GM23248 (cell line): ENCODE measurements at regions not wholly inside any gene's neighbourhood (a gene's known extent, or its start where the extent isn't known, plus 50 kb on each side); places are given as distances from the start of the nearest gene placed in this dataset.

Source experiments
- DNase-seq: peaks from one replicate; pipeline ENCODE4 v3.0.0-alpha.2; 2015
- H2AFZ ChIP-seq: fragments of 200-600 bp; sonication (generic); 2 replicates; pipeline ENCODE4 v1.6.1; 2016; ENCODE audit warnings: antibody characterized with exemption
- H3F3A ChIP-seq: fragments of 200-600 bp; sonication (generic); 2 replicates; pipeline ENCODE4 v1.6.1; 2016; ENCODE audit warnings: mild to moderate bottlenecking, antibody characterized with exemption, mixed run types; ENCODE audit not compliant: insufficient read depth
- H3K27ac ChIP-seq: fragments of 200-600 bp; sonication (generic); 2 replicates; pipeline ENCODE4 v1.5.1; 2016; ENCODE audit warnings: mild to moderate bottlenecking
- H3K27me3 ChIP-seq: fragments of 200-600 bp; sonication (generic); replicated peaks from 2 replicates; pipeline ENCODE4 v1.6.1; 2016; ENCODE audit warnings: mild to moderate bottlenecking; ENCODE audit not compliant: insufficient read depth
- H3K36me3 ChIP-seq: fragments of 200-600 bp; sonication (generic); 2 replicates; pipeline ENCODE4 v1.6.1; 2016; ENCODE audit warnings: low read depth, mild to moderate bottlenecking
- H3K4me1 ChIP-seq: fragments of 200-600 bp; sonication (generic); 2 replicates; pipeline ENCODE4 v1.6.1; 2016; ENCODE audit warnings: mild to moderate bottlenecking; ENCODE audit not compliant: insufficient read depth
- H3K4me2 ChIP-seq: fragments of 200-600 bp; sonication (generic); one replicate; pipeline ENCODE4 v1.6.1; 2016; ENCODE audit warnings: mild to moderate bottlenecking; ENCODE audit not compliant: unreplicated experiment
- H3K4me3 ChIP-seq: fragments of 200-600 bp; sonication (generic); 2 replicates; pipeline ENCODE4 v1.5.1; 2016; ENCODE audit warnings: mild to moderate bottlenecking
- H3K79me2 ChIP-seq: fragments of 200-600 bp; sonication (generic); 2 replicates; pipeline ENCODE4 v1.6.1; 2016; ENCODE audit warnings: mild to moderate bottlenecking; ENCODE audit not compliant: insufficient read depth
- H3K9ac ChIP-seq: fragments of 200-600 bp; sonication (generic); 2 replicates; pipeline ENCODE4 v1.6.1; 2016; ENCODE audit warnings: mild to moderate bottlenecking
- H3K9me2 ChIP-seq: fragments of 200-600 bp; sonication (generic); 2 replicates; pipeline ENCODE4 v1.6.1; 2016; ENCODE audit warnings: mixed run types, mild to moderate bottlenecking, moderate library complexity; ENCODE audit not compliant: insufficient read depth
- H3K9me3 ChIP-seq: fragments of 200-600 bp; sonication (generic); one replicate; pipeline ENCODE4 v1.6.1; 2017; ENCODE audit warnings: low read depth
- H4K20me1 ChIP-seq: fragments of 200-600 bp; sonication (generic); 2 replicates; pipeline ENCODE4 v1.6.0; 2016; ENCODE audit not compliant: insufficient read depth
- EZH2 ChIP-seq: fragments of 200-600 bp; sonication (generic); IDR thresholded peaks from 2 replicates; pipeline ENCODE4 v1.6.1; 2018; ENCODE audit warnings: antibody characterized with exemption, mild to moderate bottlenecking; ENCODE audit not compliant: insufficient read depth, poor library complexity, severe bottlenecking
- EZH2phosphoT487 ChIP-seq: fragments of 200-600 bp; sonication (generic); IDR thresholded peaks from 2 replicates; pipeline ENCODE4 v1.6.1; 2018; ENCODE audit warnings: antibody characterized with exemption, moderate library complexity, mild to moderate bottlenecking, low read depth; ENCODE audit not compliant: insufficient read depth
- WGBS, 2 experiments: methylation state at CpG; one replicate each; pipeline ENCODE4 v1.1.6; 2015 to 2017; ENCODE audit warnings: low lambda C conversion rate in 2 of 2, low coverage in 1 of 2; ENCODE audit errors: missing lambda C conversion rate in 2 of 2; 5-methylcytosine and 5-hydroxymethylcytosine counted together
- in situ Hi-C: fragments of 300-500 bp; cut with MboI; formaldehyde crosslinking; loops from 2 replicates; pipeline ENCODE4 v1.15.0; 2020

DNA sequence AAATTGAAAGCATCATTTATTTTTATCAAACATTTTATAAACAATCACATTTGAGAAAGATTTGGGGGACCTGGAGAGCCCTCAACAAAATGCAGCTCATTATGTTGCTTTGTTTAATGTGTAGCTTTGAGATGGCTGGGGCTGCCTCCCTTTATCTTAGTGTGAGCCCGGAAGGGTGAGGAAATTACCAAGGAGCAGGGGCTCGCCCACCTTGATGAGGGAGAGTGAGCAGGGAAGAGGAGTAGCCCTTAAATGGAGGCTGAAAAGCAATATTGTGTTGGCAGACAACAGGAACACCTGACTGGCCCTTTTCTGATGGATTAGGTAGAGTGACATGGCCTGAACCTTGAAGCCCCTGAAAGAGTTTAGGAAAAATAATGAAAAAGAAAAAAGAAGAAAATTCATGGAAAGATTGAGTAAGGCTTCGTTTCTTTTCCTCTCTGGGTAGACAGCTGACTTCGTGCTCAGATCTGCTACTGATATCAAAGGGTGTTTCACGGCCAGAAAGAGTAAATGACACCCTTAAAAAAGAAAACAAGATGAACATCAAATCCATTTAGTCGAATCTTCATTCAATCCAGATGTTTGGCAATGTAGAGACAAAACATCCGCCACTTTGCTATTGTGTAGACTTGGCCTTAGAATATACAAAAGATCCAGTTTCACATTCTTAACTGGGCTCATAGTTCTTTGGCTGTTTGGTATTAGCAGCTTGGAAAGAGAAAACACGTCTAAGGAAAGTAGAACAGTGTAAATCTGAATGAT lies 206.5 kb upstream of the TCF4 start:
- no peak for TF ChIP-seq EZH2phosphoT487
- no peak for TF ChIP-seq EZH2
- Histone ChIP-seq H3K27me3 (no peaks in the 10 kb centered on the region), H3K9me2 (no peaks in the 10 kb centered on the region), H3K9ac (no peak overlapping the region; the same call in 1 of the 2 replicates), H3K79me2 (no peaks in the 10 kb centered on the region), H2AFZ (peak overlapping the region; percentile 67), H4K20me1 (no peaks in the 10 kb centered on the region), H3K9me3 (no peaks in the 10 kb centered on the region), H3K4me1 (peaks cover 30% of the 10 kb centered on the region), H3K4me2 (peak overlapping the region; percentile 30), H3K4me3 (peak overlapping the region; percentile 33), H3F3A (peaks cover 30% of the 10 kb centered on the region), H3K27ac (no peak overlapping the region), H3K36me3 (no peaks in the 10 kb centered on the region)
- peak; percentile 36 for DNase-seq
- in situ Hi-C loops, result loop anchor here (25.0 kb wide), 1 partner anchor 557 kb away; no protein-coding TSS in a partner anchor
- WGBS, 2 experiments, result 27 to 30% methylated on average over 8 of the region's 8 CpGs

DNA sequence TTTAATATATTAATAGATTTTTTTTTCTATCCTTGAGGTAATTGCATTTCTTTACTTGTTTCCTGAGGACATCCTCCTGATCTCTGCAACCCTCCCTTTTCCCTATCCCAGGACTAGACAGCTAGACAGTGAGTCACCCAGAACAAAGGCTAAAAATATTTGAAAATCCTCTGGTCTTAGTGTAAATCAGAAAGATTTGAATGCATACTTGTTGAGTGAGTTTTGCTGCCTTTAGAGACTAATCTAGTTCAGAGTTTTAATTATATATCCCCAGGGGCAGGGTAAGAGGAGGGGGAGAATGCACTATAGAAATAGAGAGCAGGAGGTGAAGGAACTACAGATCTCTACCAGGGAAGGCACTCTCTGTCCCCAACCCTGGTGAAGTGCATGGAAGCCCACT lies 202.3 kb upstream of the TCF4 start:
- Histone ChIP-seq H3K4me1 (peaks cover 31% of the 10 kb centered on the region), H3K9me3 (no peaks in the 10 kb centered on the region), H3K79me2 (no peaks in the 10 kb centered on the region), H3K4me3 (no peak overlapping the region), H3K27me3 (no peaks in the 10 kb centered on the region), H3K9ac (no peak overlapping the region), H3K36me3 (no peaks in the 10 kb centered on the region), H3K4me2 (peak overlapping the region; percentile 61), H3K9me2 (no peaks in the 10 kb centered on the region), H3K27ac (0 out of 2 replicates have a peak overlapping the region, but pooled peaks have one; percentile 7), H2AFZ (no peak overlapping the region), H4K20me1 (no peaks in the 10 kb centered on the region), H3F3A (peaks cover 30% of the 10 kb centered on the region)
- in situ Hi-C loops, result loop anchor here (25.0 kb wide), 1 partner anchor 553 kb away; no protein-coding TSS in a partner anchor
- DNase-seq, result peak; percentile 89
- TF ChIP-seq EZH2phosphoT487, result no peak
- TF ChIP-seq EZH2, result no peak

DNA sequence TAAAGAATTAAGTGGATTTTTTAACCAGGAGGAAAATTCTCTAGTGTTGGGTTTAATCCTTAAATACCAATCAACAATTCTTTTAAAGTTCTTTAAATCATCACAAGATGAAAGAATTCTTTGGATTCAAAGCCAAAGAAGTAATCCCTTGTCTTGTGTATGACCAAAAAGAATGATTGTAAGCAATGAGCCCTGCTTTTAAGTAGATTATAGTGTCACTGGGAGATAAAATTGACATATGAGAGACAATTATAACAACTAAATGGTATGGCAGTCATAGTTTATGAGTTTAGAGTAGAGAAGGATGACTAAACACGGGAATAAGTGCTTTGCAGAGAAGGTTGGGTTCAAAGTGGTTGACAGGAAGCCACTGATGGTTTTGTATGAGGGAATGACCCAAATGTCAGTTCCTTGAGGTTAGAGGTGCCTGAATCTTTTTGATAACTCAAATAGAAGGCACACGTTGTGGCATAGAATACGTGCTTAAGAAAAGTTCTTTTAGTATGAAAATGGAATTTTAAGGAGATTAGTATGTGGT lies 199.6 kb upstream of the TCF4 start:
- Histone ChIP-seq H2AFZ (no peak overlapping the region), H3K27ac (no peak overlapping the region), H3K27me3 (no peaks in the 10 kb centered on the region), H3K36me3 (no peaks in the 10 kb centered on the region), H3K4me3 (no peak overlapping the region), H3K79me2 (no peaks in the 10 kb centered on the region), H3K9me3 (no peaks in the 10 kb centered on the region), H3F3A (peaks cover 18% of the 10 kb centered on the region), H3K4me2 (no peak overlapping the region), H3K9me2 (no peaks in the 10 kb centered on the region), H4K20me1 (no peaks in the 10 kb centered on the region), H3K4me1 (peaks cover 19% of the 10 kb centered on the region), H3K9ac (no peak overlapping the region)
- TF ChIP-seq EZH2 (no peak), EZH2phosphoT487 (no peak)
- in situ Hi-C loops, result loop anchor here (10.0 to 25.0 kb wide), 2 partner anchors 373 to 550 kb away; no protein-coding TSS in a partner anchor
- 73 to 80% methylated on average over 3 of the region's 3 CpGs for WGBS, 2 experiments
- no peak for DNase-seq

DNA sequence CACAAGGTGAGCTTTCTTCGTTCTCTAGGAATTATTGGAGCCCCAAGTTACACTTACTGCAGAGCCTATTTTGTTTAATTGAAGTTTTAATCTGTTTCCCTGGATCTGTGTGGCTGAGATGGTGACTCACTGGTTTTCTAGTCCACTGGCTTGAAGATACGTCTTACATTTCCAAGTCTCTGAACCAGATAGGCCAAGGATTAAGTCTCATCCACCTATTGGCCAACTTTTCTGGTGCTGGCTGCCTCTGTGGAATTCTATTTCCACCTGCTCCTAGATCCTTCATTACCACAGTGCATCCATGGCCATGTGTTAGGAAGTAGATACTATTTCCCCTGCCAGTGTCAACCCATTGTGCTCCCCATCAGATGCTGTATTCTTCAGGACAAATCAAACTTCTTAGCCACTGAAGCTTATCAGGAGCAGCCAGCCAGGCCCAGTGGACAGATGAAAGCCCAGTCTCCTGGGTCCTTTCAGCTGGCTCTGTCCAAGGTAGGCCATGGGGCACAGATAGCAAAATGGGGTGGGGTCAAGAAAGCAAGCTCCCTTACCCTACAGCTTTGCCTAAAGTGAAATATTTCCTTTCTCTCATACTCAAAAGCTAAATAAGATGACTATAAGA lies 198.8 kb upstream of the TCF4 start:
- in situ Hi-C loops, result loop anchor here (10.0 to 25.0 kb wide), 2 partner anchors 372 to 549 kb away; no protein-coding TSS in a partner anchor
- no peaks in the 10 kb centered on the region for H3K79me2 ChIP-seq
- no peaks in the 10 kb centered on the region for H3K9me2 ChIP-seq
- H3K4me3 ChIP-seq, result no peak overlapping the region
- H3K27me3 ChIP-seq, result no peaks in the 10 kb centered on the region
- peak; percentile 11 for DNase-seq
- H3K9ac ChIP-seq, result no peak overlapping the region
- 69 to 70% methylated on average over 2 of the region's 2 CpGs for WGBS, 2 experiments
- no peak overlapping the region for H3K4me2 ChIP-seq
- peaks cover 18% of the 10 kb centered on the region for H3F3A ChIP-seq
- H4K20me1 ChIP-seq, result no peaks in the 10 kb centered on the region
- no peak overlapping the region for H2AFZ ChIP-seq
- no peaks in the 10 kb centered on the region for H3K36me3 ChIP-seq
- peaks cover 19% of the 10 kb centered on the region for H3K4me1 ChIP-seq
- H3K27ac ChIP-seq, result no peak overlapping the region
- TF ChIP-seq EZH2phosphoT487, result no peak
- TF ChIP-seq EZH2, result no peak
- H3K9me3 ChIP-seq, result no peaks in the 10 kb centered on the region
